ENCODE measurements at regions not wholly inside any gene's neighbourhood (a gene's known extent, or its start where the extent isn't known, plus 50 kb on each side); places are given as distances from the start of the nearest gene placed in this dataset.

- H3K36me3 ChIP-seq (ENCODE audit: insufficient read depth in 1 of 2, low read depth in 1 of 2): no peaks in the 10 kb centered on the region
- H3K27me3 ChIP-seq (ENCODE audit: insufficient read depth in 3 of 3, low read length in 2 of 3): no peaks in the 10 kb centered on the region
- no peaks in the 10 kb centered on the region for H3K9me3 ChIP-seq
- intact Hi-C loops (cut with DNase I): no loop called here
- no peaks in the 10 kb centered on the region for H3K4me1 ChIP-seq
- 81 to 89% (median 87%) methylated on average over 1 of the region's 1 CpG for whole genome bisulfite sequencing, 3 donors
- TF ChIP-seq CTCF (IDR thresholded peaks at IDR 0.05): no peak
- ATAC-seq (no peak), DNase-seq (no peak)
- H3K4me3 ChIP-seq: no peak overlapping the region
- H3K27ac ChIP-seq: no peak overlapping the region
These were observed 392.2 kb downstream of the RASEF start for GRCh38 chr9:82670726-82671125.

GRCh38 chr9:82673201-82673600, 389.7 kb downstream of the RASEF start:
- TF ChIP-seq CTCF (IDR thresholded peaks at IDR 0.05): no peak
- 96 to 100% (median 98%) methylated on average over 1 of the region's 1 CpG for WGBS, 3 donors
- ATAC-seq (no peak), DNase-seq (no peak)
- H3K4me1 ChIP-seq: no peaks in the 10 kb centered on the region
- no peaks in the 10 kb centered on the region for H3K27me3 ChIP-seq (ENCODE audit: insufficient read depth in 3 of 3, low read length in 2 of 3)
- intact Hi-C loops (cut with DNase I): no loop called here
- no peaks in the 10 kb centered on the region for H3K9me3 ChIP-seq
- no peak overlapping the region for H3K4me3 ChIP-seq
- no peak overlapping the region for H3K27ac ChIP-seq
- H3K36me3 ChIP-seq (ENCODE audit: insufficient read depth in 1 of 2, low read depth in 1 of 2): no peaks in the 10 kb centered on the region

- intact Hi-C loops (cut with DNase I): no loop called here
- Histone ChIP-seq H3K36me3 (ENCODE audit: insufficient read depth in 1 of 2, low read depth in 1 of 2) (no peaks in the 10 kb centered on the region), H3K4me1 (no peaks in the 10 kb centered on the region), H3K27me3 (ENCODE audit: insufficient read depth in 3 of 3, low read length in 2 of 3) (no peaks in the 10 kb centered on the region), H3K4me3 (no peak overlapping the region), H3K9me3 (no peaks in the 10 kb centered on the region), H3K27ac (no peak overlapping the region)
- ATAC-seq: no peak
- 57 to 62% (median 58%) methylated on average over 3 of the region's 3 CpGs for WGBS, 3 donors
- DNase-seq: no peak
- no peak for TF ChIP-seq CTCF (IDR thresholded peaks at IDR 0.05)
These were observed 389.0 kb downstream of the RASEF start for GRCh38 chr9:82673919-82674318.

GRCh38 chr9:82675102-82675501, 387.8 kb downstream of the RASEF start:
- no peak overlapping the region for H3K4me3 ChIP-seq
- DNase-seq (no peak), ATAC-seq (no peak)
- WGBS, 3 donors: 78 to 88% (median 83%) methylated on average over 4 of the region's 4 CpGs
- H3K27ac ChIP-seq: no peak overlapping the region
- intact Hi-C loops (cut with DNase I): no loop called here
- no peak for TF ChIP-seq CTCF (IDR thresholded peaks at IDR 0.05)
- no peaks in the 10 kb centered on the region for H3K27me3 ChIP-seq (ENCODE audit: insufficient read depth in 3 of 3, low read length in 2 of 3)
- H3K36me3 ChIP-seq (ENCODE audit: insufficient read depth in 1 of 2, low read depth in 1 of 2): no peaks in the 10 kb centered on the region
- no peaks in the 10 kb centered on the region for H3K9me3 ChIP-seq
- H3K4me1 ChIP-seq: no peaks in the 10 kb centered on the region

GRCh38 chr9:82675605-82676004, 387.3 kb downstream of the RASEF start:
- TF ChIP-seq CTCF (IDR thresholded peaks at IDR 0.05): no peak
- intact Hi-C loops (cut with DNase I): no loop called here
- 78 to 83% (median 81%) methylated on average over 2 of the region's 2 CpGs for WGBS, 3 donors

More at GRCh38 chr9:82675605-82676004, 387.3 kb downstream of the RASEF start:
- Histone ChIP-seq H3K4me1 (no peaks in the 10 kb centered on the region), H3K27ac (no peak overlapping the region), H3K9me3 (no peaks in the 10 kb centered on the region), H3K36me3 (ENCODE audit: insufficient read depth in 1 of 2, low read depth in 1 of 2) (no peaks in the 10 kb centered on the region), H3K4me3 (no peak overlapping the region), H3K27me3 (ENCODE audit: insufficient read depth in 3 of 3, low read length in 2 of 3) (no peaks in the 10 kb centered on the region)
- DNase-seq (no peak), ATAC-seq (no peak)

All from psoas muscle (tissue), 7 donors.